Right lobe of liver (tissue), 6 donors: ENCODE measurements at regions not wholly inside any gene's neighbourhood (a gene's known extent, or its start where the extent isn't known, plus 50 kb on each side); places are given as distances from the start of the nearest gene placed in this dataset.

Experiments used
- ATAC-seq, 4 donors: fragments of 200-7000 bp; cut with Tn5 transposase; one replicate each; pipeline ENCODE4 v1.9.1; 2020; ENCODE audit warnings: mild to moderate bottlenecking in 4 of 4, moderate library complexity in 4 of 4
- DNase-seq, 3 donors: peaks; one replicate each; pipeline ENCODE4 v3.0.0-alpha.2; 2020
- H3K27ac ChIP-seq, 3 donors: fragments of 200-600 bp; one replicate each; pipeline ENCODE4 v1.8.0; 2022
- H3K27me3 ChIP-seq, 2 donors: fragments of 200-600 bp; one replicate each; pipeline ENCODE4 v1.8.0; 2022
- H3K36me3 ChIP-seq, 4 donors: fragments of 200-600 bp; sonication (generic) in 1 of 4; one replicate each; pipeline versions ENCODE4 v1.5.1 to v1.8.0; 2017 to 2022; ENCODE audit warnings: control low read depth in 1 of 4
- H3K4me1 ChIP-seq, 4 donors: fragments of 200-600 bp; sonication (generic) in 1 of 4; one replicate each; pipeline versions ENCODE4 v1.5.1 to v1.8.0; 2017 to 2022; ENCODE audit warnings: control low read depth in 1 of 4
- H3K4me3 ChIP-seq, 3 donors: fragments of 200-600 bp; one replicate each; pipeline ENCODE4 v1.8.0; 2022
- H3K9me3 ChIP-seq, 4 donors: fragments of 200-600 bp; sonication (generic) in 1 of 4; one replicate each; pipeline versions ENCODE4 v1.5.1 to v1.8.0; 2017 to 2022; ENCODE audit warnings: control low read depth in 1 of 4
- POLR2A ChIP-seq: fragments of 450-650 bp; IDR thresholded peaks from one replicate; pipeline ENCODE4 v1.6.1; 2017; ENCODE audit warnings: antibody characterized with exemption, mild to moderate bottlenecking
- WGBS: methylation state at CpG from one replicate; pipeline ENCODE4 v1.1.6; 2018; ENCODE audit warnings: low coverage, low lambda C conversion rate; ENCODE audit not compliant: insufficient coverage; ENCODE audit errors: missing lambda C conversion rate; 5-methylcytosine and 5-hydroxymethylcytosine counted together
- intact Hi-C, 2 donors: fragments of 100-400 bp; cut with DNase I; formaldehyde crosslinking; loops; one replicate each; pipeline versions ENCODE4 v1.11.2 to v1.14.1; 2022
- TF ChIP-seq, protein P1 (sequence below), 4 donors: fragments of 200-600 bp in 3 of 4; fragments of 450-650 bp in 1 of 4; IDR thresholded peaks; one replicate each; pipeline versions ENCODE4 v1.5.1 to v1.8.0; 2016 to 2022; ENCODE audit warnings: antibody characterized with exemption in 4 of 4, mild to moderate bottlenecking in 2 of 4
- donor health status: DM: no; HTN: yes; CAD: no.
- donor health status: DM: no; HTN: no; CAD: no.
- donor health status: DM: no; HTN: no; CAD: no.
- donor health status: DM: no; HTN: yes; CAD: no.
- donor health status: DM: no; HTN: yes; CAD: no.

DNA sequence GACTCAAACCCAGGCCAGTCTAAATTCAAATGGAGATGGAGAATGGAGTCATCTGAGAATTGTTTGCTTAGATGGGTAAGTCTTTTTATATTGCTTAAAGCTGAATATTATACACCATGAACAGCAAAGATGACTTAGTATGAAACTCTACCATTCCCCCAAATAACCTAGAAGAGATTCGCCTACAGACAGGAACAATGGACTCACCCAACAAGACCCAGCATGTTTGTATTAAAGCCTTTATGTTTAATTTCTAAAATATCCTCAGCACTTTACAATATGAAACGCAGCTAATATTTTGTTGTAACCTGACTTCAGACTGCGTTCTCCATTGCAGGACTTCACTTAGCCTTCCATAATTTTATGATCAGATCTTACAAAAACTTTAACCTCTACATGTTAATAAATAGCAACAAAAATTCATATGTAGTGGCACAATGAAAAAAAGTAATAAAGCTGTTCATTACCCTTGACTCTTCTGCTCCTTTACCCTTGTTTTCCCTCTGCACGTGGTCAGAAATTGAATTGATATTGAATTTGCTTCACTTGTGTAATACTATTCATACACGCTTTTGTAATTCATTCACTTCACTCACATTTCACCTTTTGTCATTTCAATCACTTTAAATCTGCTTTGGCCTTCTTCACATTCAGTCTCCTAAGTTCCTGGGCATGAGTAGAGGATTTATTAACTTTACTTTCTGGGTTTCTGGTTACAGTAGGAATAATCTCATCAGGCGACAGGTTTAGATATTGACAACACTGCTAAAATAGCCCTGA is 177.3 kb upstream of the PTBP2 start:
- Histone ChIP-seq H3K9me3 (no peaks in the 10 kb centered on the region), H3K4me3 (no peak overlapping the region), H3K27me3 (no peaks in the 10 kb centered on the region), H3K4me1 (no peaks in the 10 kb centered on the region), H3K36me3 (no peaks in the 10 kb centered on the region), H3K27ac (no peak overlapping the region)
- DNase-seq (no peak), ATAC-seq (no peak)
- no peak for TF ChIP-seq POLR2A
- intact Hi-C loops = no loop called here
- WGBS = 80% methylated on average over 6 of the region's 6 CpGs

DNA sequence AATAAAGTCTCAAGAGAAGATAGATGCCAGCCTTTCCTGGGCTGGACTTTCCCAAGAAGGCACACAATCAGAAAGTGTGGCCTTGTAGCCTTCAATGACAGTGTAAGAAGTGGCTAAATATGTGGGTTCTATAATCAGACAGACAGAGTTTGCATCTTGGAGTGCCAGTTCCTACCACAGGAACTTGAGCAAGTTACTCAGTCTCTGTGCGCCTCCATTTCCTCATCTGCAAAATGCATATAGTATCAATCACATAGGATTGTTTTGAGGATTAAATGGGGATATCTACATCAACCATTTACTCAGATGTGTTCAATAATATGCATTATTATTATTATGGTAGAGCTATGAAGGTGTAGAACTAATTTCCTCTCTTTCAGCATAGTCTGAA is 176.8 kb upstream of the PTBP2 start:
- Histone ChIP-seq H3K36me3 (no peaks in the 10 kb centered on the region), H3K27me3 (no peaks in the 10 kb centered on the region), H3K4me1 (no peaks in the 10 kb centered on the region), H3K4me3 (no peak overlapping the region), H3K9me3 (no peaks in the 10 kb centered on the region), H3K27ac (no peak overlapping the region)
- no peak for DNase-seq
- TF ChIP-seq, protein P1, sequence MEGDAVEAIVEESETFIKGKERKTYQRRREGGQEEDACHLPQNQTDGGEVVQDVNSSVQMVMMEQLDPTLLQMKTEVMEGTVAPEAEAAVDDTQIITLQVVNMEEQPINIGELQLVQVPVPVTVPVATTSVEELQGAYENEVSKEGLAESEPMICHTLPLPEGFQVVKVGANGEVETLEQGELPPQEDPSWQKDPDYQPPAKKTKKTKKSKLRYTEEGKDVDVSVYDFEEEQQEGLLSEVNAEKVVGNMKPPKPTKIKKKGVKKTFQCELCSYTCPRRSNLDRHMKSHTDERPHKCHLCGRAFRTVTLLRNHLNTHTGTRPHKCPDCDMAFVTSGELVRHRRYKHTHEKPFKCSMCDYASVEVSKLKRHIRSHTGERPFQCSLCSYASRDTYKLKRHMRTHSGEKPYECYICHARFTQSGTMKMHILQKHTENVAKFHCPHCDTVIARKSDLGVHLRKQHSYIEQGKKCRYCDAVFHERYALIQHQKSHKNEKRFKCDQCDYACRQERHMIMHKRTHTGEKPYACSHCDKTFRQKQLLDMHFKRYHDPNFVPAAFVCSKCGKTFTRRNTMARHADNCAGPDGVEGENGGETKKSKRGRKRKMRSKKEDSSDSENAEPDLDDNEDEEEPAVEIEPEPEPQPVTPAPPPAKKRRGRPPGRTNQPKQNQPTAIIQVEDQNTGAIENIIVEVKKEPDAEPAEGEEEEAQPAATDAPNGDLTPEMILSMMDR (IDR thresholded peaks at IDR 0.05) = no peak
- intact Hi-C loops = no loop called here
- no peak for ATAC-seq
- 82% methylated on average over 1 of the region's 1 CpG for WGBS

DNA sequence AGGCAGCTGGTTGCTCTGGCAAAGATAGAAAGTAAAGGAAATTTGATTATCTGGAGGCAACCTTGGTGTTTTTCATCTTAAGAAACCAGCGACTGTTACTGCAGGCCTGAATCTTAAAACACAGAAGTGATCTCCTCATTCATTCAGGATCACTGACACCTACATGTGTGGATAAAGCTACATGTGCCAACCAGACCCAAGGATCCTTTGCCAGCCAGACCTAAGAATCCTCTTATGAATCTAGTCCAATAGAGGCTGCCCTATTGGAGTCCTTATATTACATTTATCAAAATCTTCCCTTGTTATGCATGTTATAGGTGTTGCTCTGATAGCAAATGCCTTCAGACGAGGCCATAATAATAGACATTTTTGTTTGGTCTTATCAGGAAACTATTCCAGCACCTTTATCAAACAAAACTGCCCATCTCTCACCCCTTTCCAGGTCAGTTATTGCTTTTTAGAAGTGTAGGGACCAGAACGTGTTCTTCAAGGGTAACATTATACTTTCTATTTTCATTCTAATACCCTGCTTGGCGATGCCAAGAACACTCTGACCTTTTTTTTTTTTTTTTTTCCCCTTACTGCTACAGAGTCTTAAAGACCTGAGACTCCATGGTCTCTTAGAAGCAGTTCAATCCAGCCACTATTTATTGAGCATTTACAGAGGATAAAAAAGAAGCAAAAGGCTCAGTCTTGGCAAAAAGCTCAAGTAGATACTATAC is 175.5 kb upstream of the PTBP2 start:
- no peak overlapping the region for H3K27ac ChIP-seq
- H3K36me3 ChIP-seq = no peaks in the 10 kb centered on the region
- TF ChIP-seq, protein P1 (IDR thresholded peaks at IDR 0.05) = no peak
- TF ChIP-seq POLR2A = no peak
- H3K4me1 ChIP-seq = no peaks in the 10 kb centered on the region
- no peak overlapping the region for H3K4me3 ChIP-seq
- ATAC-seq = no peak
- intact Hi-C loops = no loop called here
- H3K27me3 ChIP-seq = no peaks in the 10 kb centered on the region
- 58% methylated on average over 4 of the region's 4 CpGs for WGBS
- H3K9me3 ChIP-seq = no peaks in the 10 kb centered on the region
- DNase-seq = no peak

DNA sequence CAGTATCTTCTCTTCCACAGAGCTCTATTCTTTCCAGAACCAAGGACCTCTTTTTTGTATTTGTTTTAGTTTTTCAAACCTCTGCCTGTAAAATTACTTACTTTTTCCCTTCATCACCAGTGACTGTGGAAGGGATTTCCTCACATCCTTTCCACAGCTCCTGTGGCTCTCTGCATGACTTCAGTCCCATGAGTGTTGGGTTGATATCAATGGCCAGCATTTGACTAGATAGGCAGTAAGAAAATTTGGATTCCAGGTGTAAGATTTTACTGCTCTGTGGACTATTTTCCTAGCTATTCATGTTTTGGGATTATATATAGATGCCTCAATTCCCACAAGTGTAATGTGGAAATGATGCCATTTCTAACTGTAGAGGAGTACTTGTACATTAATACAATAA is 171.5 kb upstream of the PTBP2 start:
- no peak overlapping the region for H3K27ac ChIP-seq
- no peaks in the 10 kb centered on the region for H3K36me3 ChIP-seq
- DNase-seq = no peak
- intact Hi-C loops = no loop called here
- no peak overlapping the region for H3K4me3 ChIP-seq
- no peaks in the 10 kb centered on the region for H3K9me3 ChIP-seq
- H3K4me1 ChIP-seq = no peaks in the 10 kb centered on the region
- TF ChIP-seq, protein P1 (IDR thresholded peaks at IDR 0.05) = no peak
- no peak for TF ChIP-seq POLR2A
- ATAC-seq = no peak
- H3K27me3 ChIP-seq = no peaks in the 10 kb centered on the region

DNA sequence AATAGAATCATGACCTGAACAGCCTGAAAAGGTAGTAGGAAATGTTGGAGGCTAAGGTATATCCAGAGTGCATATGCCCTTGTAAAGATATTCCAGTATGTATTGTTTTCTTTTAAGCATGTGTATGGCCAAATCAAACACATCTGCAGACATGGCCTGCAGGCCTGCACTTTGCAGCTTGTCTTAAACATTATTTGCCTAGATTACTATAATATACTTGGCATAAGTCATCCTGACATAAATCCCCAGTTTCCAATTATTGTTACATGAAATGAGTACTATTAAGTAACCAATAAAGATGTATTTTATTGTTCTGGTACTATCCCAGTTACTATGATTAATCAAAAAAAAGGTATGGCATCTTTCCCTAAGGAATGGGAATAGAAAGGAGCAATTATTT is 169.1 kb upstream of the PTBP2 start:
- ATAC-seq (no peak), DNase-seq (no peak)
- TF ChIP-seq POLR2A = no peak
- TF ChIP-seq, protein P1 (IDR thresholded peaks at IDR 0.05) = no peak
- Histone ChIP-seq H3K4me3 (no peak overlapping the region), H3K27me3 (no peaks in the 10 kb centered on the region), H3K9me3 (no peaks in the 10 kb centered on the region), H3K4me1 (no peaks in the 10 kb centered on the region), H3K36me3 (no peaks in the 10 kb centered on the region), H3K27ac (no peak overlapping the region)
- intact Hi-C loops = no loop called here
